ENCODE measurements at regions not wholly inside any gene's neighbourhood (a gene's known extent, or its start where the extent isn't known, plus 50 kb on each side); places are given as distances from the start of the nearest gene placed in this dataset.

GRCh38 chr11:127109796-127110480, 109.4 kb upstream of the KIRREL3 start:
- Histone ChIP-seq H3K79me1 (ENCODE audit: low read depth in 1 of 2, low read length in 2 of 2) (no peaks in the 10 kb centered on the region), H3K27me3 (ENCODE audit: control insufficient read depth, insufficient read depth, low read length) (peaks cover 45% of the 10 kb centered on the region), H3K4me1 (ENCODE audit: control insufficient read depth, insufficient read depth, low read length) (no peaks in the 10 kb centered on the region), H4K8ac (ENCODE audit: low read depth in 2 of 2, low read length in 2 of 2) (no peak overlapping the region), H3K4me2 (ENCODE audit: low read depth, low read length) (no peak overlapping the region), H3K9me3 (ENCODE audit: control insufficient read depth, insufficient read depth, low read length) (no peaks in the 10 kb centered on the region), H3K23ac (ENCODE audit: low read depth, low read length) (no peak overlapping the region), H3K14ac (replicated peaks; ENCODE audit: low read depth, low read length) (no peak overlapping the region), H3K36me3 (ENCODE audit: control insufficient read depth, insufficient read depth, low read length) (no peaks in the 10 kb centered on the region), H2BK15ac (ENCODE audit: low read depth, low read length) (no peak overlapping the region), H3K4me3 (ENCODE audit: insufficient read depth, low read depth, low read length) (no peak overlapping the region), H3K4ac (ENCODE audit: low read depth, low read length) (no peak overlapping the region), H4K91ac (ENCODE audit: insufficient read depth, low read depth, low read length) (no peak overlapping the region), H4K5ac (ENCODE audit: low read depth, low read length) (no peak overlapping the region), H3K56ac (ENCODE audit: extremely low read depth, insufficient read depth, low read length) (no peak overlapping the region), H2AK5ac (ENCODE audit: low read depth, low read length) (no peak overlapping the region), H2AFZ (replicated peaks; ENCODE audit: low read length, poor library complexity) (no peak overlapping the region), H3K9ac (ENCODE audit: low read depth, low read length) (no peak overlapping the region), H2AK9ac (replicated peaks; ENCODE audit: low read depth, low read length, poor library complexity) (no peak overlapping the region), H3K18ac (ENCODE audit: low read depth, low read length) (no peak overlapping the region), H2BK5ac (ENCODE audit: low read depth, low read length, poor library complexity, severe bottlenecking) (no peak overlapping the region), H2BK120ac (ENCODE audit: low read depth, low read length) (no peak overlapping the region), H3K9me1 (ENCODE audit: insufficient read depth, low read length) (no peaks in the 10 kb centered on the region), H3K27ac (ENCODE audit: insufficient read depth, low read length) (no peak overlapping the region), H2BK20ac (ENCODE audit: low read depth, low read length) (no peak overlapping the region), H4K20me1 (ENCODE audit: insufficient read depth, low read length) (no peaks in the 10 kb centered on the region)
- dilution Hi-C loops (cut with HindIII; ENCODE audit: low sequenced_read_pairs, unreplicated experiment): no loop called here
- no TSS peak for BruUV-seq (replicated peaks)
- intact Hi-C loops (cut with micrococcal nuclease): no loop called here
- WGBS, 2 experiments (ENCODE audit: extremely low coverage in 2 of 2, insufficient read length in 1 of 2): no CpG with 5 or more reads among the region's 5 CpGs
- ChIA-PET CTCF (interaction anchor here (0.6 kb wide), 1 partner anchor 18 kb away, joined by 4 read pairs; no protein-coding TSS in a partner anchor), POLR2A (ENCODE audit: unreplicated experiment) (no interaction called here)
- no peak for TF ChIP-seq MAFK (IDR thresholded peaks at IDR 0.05; ENCODE audit: low read depth, low read length)
- ATAC-seq (ENCODE audit: low read depth): no peak
- no peak for DNase-seq
- in situ Hi-C loops (cut with MboI; ENCODE audit: low sequenced_read_pairs): no loop called here
